HG03520 (cell line): ENCODE measurements at regions not wholly inside any gene's neighbourhood (a gene's known extent, or its start where the extent isn't known, plus 50 kb on each side); places are given as distances from the start of the nearest gene placed in this dataset.

Source experiments
- ATAC-seq: cut with Tn5 transposase; IDR thresholded peaks from one replicate; pipeline ENCODE4 v1.9.1; 2021; ENCODE audit warnings: mild to moderate bottlenecking, moderate library complexity; ENCODE audit not compliant: unreplicated experiment

DNA sequence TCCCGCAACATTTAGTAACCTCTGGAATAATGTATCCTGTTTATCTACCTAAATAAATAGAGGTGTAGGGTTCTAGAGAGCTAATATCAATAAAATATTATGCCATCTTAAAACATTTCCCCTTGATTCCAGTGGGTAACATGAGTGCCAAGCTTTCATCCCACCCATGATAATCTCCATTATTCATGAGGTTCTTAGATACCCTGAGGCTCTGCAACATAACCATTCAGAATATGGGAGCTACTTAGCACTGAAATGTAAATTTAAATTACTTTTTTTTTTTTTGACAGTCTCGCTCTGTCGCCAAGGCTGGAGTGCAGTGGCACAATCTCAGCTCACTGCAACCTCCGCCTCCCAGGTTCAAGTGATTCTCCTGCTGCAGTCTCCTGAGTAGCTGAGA, 832.7 kb downstream of the BRINP3 start:
- ATAC-seq, result no peak

- ATAC-seq, result no peak
Measured at GRCh38 chr1:189646066-189646465, 831.6 kb downstream of the BRINP3 start.

DNA sequence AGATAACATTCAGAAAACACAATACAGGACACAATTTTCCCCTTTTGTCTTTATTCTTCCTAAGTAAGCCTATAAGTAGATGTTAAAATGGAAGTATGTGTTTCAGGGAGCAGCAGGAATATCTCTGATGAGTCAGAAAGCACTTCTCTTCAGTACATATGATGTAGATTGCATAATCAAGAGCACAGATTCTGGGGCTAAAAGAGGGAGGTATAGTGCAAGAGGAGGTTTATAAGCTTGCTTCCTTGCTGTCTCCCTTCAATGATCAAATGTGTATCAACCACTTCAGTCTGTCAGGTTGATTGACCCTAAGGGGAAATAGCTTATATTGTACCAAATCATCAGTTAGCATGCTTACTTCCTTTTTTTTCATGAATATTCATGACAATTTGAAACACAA, 822.8 kb downstream of the BRINP3 start:
- no peak for ATAC-seq

DNA sequence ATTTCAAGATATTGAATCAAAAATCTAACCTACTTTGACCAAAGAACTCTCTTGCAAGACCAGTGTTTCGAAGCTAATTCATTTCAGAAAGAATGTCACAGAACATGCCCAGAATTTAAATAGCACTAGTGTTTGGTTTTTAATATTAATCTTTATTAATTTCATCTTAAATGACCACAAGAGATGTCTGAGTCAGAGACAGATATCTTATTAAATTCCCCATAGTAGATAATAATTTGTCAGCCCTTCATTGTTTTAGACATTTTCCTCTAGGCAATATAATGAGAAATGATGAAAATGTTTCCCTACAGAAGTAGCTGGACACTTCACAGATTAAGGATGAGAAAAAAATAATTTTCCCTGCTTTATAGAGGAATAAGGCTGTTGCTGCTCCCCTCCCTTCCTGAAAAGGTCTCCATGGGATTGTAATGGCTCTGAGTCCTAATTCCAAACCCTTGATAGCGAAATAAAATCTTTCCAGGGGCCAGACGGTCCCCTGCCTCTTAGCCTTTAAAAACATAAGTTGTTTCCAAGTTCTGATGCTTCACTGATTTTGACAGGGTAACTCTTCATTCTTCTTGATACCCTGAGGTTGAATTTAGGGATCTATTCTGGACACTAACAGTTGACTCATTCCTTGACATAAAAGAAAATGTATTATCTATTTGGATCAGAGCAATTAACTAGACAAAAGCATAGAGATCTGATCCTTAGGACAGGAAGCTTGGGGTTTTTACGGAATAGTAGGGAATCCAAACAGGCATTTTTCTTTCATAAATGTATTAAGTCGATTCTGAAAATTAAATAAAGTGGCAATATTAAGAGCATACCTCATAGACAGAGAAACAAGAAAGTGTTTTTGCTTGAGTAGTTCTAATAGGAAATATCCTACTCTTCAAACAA, 820.8 kb downstream of the BRINP3 start:
- ATAC-seq, result no peak

GRCh38 chr1:189657715-189658114, 819.9 kb downstream of the BRINP3 start:
- no peak for ATAC-seq

GRCh38 chr1:189658381-189658780, 819.3 kb downstream of the BRINP3 start:
- no peak for ATAC-seq

DNA sequence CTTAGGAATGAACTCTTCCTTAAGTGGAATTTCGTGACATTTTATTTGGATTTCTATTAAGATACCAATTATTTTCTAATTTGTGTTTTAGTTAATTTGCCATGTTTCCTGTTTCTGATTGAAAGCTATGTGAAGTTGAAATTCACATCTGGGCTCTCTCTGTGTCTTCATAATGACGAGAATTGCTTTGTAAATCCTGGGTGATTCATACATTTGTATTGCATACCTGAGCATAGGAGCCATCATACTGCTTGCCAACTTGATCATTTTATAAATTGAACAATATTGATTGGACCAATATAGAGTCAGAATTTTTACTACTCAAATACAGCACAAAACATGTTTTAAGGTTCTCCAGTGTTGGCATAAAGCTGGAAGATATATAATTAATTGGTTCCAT, 817.9 kb downstream of the BRINP3 start:
- ATAC-seq, result no peak

- ATAC-seq, result no peak
Measured at GRCh38 chr1:189662190-189662589, 815.5 kb downstream of the BRINP3 start.

DNA sequence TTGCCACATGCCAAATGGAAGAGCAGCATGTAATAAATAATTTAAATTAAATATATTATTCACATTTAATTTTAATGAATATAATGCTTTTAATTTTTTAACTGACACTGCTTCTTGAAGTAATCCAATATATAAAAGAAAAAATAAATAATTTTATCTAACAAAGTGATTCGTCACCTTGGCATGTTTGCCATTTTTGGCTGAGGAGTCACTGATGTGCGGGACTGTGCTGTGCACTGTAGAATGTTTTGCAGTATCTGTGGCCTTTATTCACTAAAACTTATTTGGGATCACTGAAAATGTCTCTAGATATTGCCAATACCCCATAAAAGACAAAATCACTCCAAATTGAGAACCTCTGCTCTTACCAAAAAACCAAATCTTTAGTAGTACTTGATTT, 807.8 kb downstream of the BRINP3 start:
- ATAC-seq, result no peak

DNA sequence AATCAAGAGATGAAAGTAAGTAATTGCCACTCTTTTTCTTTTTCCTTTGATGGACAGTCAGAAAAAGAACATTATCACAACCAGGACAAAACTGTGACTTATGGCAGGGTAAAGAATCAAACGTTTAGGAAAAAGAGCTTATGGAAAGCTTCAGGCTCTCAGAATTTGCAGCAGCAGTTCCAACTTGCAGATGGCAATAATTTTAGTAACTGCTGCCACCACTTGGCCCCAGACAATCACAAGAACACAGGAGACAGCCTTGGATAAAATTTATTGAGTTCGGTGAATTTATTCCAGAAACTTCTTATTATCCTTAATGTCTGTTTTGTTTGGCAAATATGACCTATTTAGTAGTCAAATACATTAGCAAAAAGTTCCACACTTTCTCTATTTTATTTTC, 804.4 kb downstream of the BRINP3 start:
- no peak for ATAC-seq

- no peak for ATAC-seq
Measured at GRCh38 chr1:189675712-189676244, 801.9 kb downstream of the BRINP3 start.

- ATAC-seq, result no peak
Measured at GRCh38 chr1:189678779-189679178, 798.9 kb downstream of the BRINP3 start.

GRCh38 chr1:189681252-189681919, 796.3 kb downstream of the BRINP3 start:
- no peak for ATAC-seq

DNA sequence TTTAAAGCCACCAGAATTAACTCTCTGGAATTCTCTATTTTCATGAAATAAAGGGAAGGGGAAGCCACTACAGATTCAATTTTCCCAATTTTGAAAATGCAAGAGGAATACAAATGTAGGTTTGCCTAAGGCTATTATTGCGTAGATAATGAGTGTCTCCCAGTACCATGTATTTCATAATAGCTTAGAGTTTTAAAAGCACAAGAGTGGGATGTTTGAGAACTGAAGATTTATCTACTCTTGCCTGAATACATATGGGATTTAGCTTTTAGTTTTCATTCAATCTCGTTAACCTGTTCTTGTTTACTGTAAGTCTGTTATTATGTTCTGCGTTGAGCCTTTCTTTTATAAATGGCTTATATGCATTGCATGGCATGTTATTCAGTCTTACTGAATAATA, 795.1 kb downstream of the BRINP3 start:
- no peak for ATAC-seq

GRCh38 chr1:189686288-189686687, 791.4 kb downstream of the BRINP3 start:
- ATAC-seq, result no peak

- no peak for ATAC-seq
Measured at GRCh38 chr1:189693140-189693539, 784.5 kb downstream of the BRINP3 start.

- ATAC-seq, result no peak
Measured at GRCh38 chr1:189696297-189696696, 781.4 kb downstream of the BRINP3 start.

GRCh38 chr1:189697113-189697512, 780.6 kb downstream of the BRINP3 start:
- no peak for ATAC-seq

DNA sequence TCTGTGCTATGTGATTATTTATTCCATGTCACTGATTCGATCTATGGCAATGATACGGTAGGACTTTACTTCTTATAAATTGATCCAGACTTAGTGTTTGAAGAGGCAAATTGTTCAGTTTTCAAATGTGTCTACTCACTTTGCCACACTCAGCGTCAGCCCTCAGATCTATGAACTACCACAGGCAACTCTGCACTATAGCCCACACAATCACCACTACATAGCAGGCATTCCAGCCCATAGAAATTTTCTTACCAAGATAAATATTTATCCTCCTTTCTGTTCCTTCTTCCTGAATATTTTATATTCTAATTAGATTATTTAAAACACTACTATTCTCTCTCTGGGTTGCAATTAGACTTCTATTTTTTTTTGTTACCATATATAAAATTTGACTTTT, 776.1 kb downstream of the BRINP3 start:
- no peak for ATAC-seq

GRCh38 chr1:189706594-189706993, 771.1 kb downstream of the BRINP3 start:
- ATAC-seq, result no peak

DNA sequence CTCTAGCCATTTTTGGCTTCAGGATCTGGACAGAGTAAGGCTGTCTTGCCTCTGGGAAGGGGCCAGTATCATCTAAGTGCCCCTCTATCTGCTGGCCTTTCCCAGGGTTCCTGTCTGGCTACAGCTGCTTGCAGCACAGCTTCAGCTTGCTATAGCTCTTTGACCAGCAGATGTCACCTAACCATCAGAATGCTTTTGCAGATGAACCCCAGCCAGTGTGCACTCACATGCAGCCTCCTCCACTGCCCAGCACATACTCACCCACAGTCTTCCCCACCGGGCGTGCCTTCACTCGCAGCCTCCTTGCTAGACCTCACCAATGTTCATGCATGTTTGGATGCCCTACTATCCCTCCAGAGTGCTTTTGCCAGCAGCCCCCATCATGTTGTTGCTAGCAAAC, 769.0 kb downstream of the BRINP3 start:
- ATAC-seq, result no peak
